ENCODE measurements at regions not wholly inside any gene's neighbourhood (a gene's known extent, or its start where the extent isn't known, plus 50 kb on each side); places are given as distances from the start of the nearest gene placed in this dataset.

DNA sequence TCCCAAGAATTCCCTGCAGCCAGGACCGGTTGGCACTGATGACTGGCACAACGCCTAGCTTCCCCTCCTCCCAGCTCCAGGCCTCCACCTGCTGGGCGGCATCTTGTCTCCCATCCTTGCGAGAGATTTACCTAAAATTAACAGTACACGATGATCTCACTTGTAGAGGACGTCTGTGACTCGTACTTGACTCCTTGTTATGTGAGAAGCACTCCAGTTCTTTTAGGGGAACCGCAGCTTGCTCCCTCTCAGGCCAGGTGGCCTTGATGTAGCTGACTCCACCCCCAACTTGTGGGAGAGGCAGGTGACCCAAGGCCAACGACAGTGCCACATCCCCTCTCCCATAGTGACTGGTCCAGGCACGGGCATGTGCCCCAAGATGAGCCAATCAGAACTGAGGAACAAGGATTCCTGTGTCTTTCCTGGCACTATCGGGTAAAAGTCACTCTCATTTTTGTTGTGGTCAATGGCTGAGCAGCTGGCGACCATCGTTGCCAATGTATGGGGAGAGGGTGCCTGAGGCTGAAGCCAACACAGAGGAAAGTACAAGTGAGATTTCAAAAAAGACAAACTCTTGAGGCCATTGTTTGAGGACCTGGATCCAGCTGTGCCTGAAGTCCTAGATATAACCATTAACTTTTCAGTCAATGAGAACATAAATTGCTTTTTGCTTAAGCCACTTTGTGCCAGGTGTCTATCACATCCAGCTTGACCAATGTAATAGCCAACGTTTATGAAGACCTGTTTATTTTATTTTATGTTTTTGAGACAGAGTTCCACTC is 208.7 kb downstream of the RBM19 start:
- Mint-ChIP-seq H3K36me3 (ENCODE audit: insufficient read depth in 1 of 3, low read depth in 3 of 3) (peaks cover 0 to 5% (median under 1%) of the 10 kb centered on the region in 3 experiments; a peak in 3 of 7 replicates), H3K27ac (no peak overlapping the region), H3K9me3 (peaks cover 0 to 1% of the 10 kb centered on the region in 2 experiments; a peak in 2 of 5 replicates), H3K4me3 (no peak overlapping the region), H3K27me3 (ENCODE audit: low read depth) (peaks cover 38% of the 10 kb centered on the region), H3K4me1 (peaks cover 13 to 14% of the 10 kb centered on the region in 2 experiments)
- Histone ChIP-seq H2BK120ac (ENCODE audit: low read depth, low read length, poor library complexity, severe bottlenecking) (no peak overlapping the region), H3K27me3 (ENCODE audit: insufficient read depth, low read length) (no peaks in the 10 kb centered on the region), H3K56ac (ENCODE audit: insufficient read length, low read depth, low read length) (no peak overlapping the region), H3K27ac (ENCODE audit: insufficient read length, low read depth, low read length) (no peak overlapping the region), H2BK5ac (ENCODE audit: insufficient read length, low read length) (no peak overlapping the region), H3K14ac (ENCODE audit: insufficient read depth, low read length) (no peak overlapping the region), H3K9me3 (ENCODE audit: control insufficient read depth, low read depth, low read length) (no peaks in the 10 kb centered on the region), H3K9ac (ENCODE audit: extremely low read depth, insufficient read length, low read length) (no peak overlapping the region), H2BK20ac (ENCODE audit: low read depth, low read length, poor library complexity, severe bottlenecking) (no peak overlapping the region), H2AFZ (ENCODE audit: low read length) (no peak overlapping the region), H3K79me1 (ENCODE audit: insufficient read depth, low read depth, low read length, poor library complexity, severe bottlenecking) (no peaks in the 10 kb centered on the region), H2AK5ac (ENCODE audit: insufficient read length, low read length) (no peak overlapping the region), H2BK12ac (ENCODE audit: insufficient read length, low read depth, low read length) (no peak overlapping the region), H4K91ac (ENCODE audit: insufficient read length, low read depth, low read length) (no peak overlapping the region), H3K4me1 (ENCODE audit: insufficient read depth, low read length) (no peaks in the 10 kb centered on the region), H3K79me2 (ENCODE audit: insufficient read depth, low read length) (no peaks in the 10 kb centered on the region), H3K4ac (ENCODE audit: low read depth, low read length) (no peak overlapping the region), H4K8ac (replicated peaks; ENCODE audit: insufficient read length, low read depth, low read length) (no peak overlapping the region), H2BK15ac (ENCODE audit: low read depth, low read length) (no peak overlapping the region), H3K18ac (ENCODE audit: insufficient read length, low read depth, low read length) (no peak overlapping the region), H3T11ph (ENCODE audit: low read length) (no peak overlapping the region), H4K5ac (ENCODE audit: insufficient read length, low read depth, low read length) (no peak overlapping the region), H3K23ac (ENCODE audit: insufficient read length, low read depth, low read length) (no peak overlapping the region), H3K23me2 (ENCODE audit: insufficient read length, low read depth, low read length, poor library complexity, severe bottlenecking) (no peaks in the 10 kb centered on the region), H4K20me1 (ENCODE audit: control insufficient read depth, insufficient read depth, insufficient read length) (no peaks in the 10 kb centered on the region), H3K4me2 (ENCODE audit: insufficient read depth, insufficient read length, low read length) (no peak overlapping the region)
- WGBS (ENCODE audit: extremely low coverage, insufficient read length, low lambda C conversion rate) = no CpG with 5 or more reads among the region's 14 CpGs
- peak; percentile 53 for DNase-seq
- TF ChIP-seq, protein P1, sequence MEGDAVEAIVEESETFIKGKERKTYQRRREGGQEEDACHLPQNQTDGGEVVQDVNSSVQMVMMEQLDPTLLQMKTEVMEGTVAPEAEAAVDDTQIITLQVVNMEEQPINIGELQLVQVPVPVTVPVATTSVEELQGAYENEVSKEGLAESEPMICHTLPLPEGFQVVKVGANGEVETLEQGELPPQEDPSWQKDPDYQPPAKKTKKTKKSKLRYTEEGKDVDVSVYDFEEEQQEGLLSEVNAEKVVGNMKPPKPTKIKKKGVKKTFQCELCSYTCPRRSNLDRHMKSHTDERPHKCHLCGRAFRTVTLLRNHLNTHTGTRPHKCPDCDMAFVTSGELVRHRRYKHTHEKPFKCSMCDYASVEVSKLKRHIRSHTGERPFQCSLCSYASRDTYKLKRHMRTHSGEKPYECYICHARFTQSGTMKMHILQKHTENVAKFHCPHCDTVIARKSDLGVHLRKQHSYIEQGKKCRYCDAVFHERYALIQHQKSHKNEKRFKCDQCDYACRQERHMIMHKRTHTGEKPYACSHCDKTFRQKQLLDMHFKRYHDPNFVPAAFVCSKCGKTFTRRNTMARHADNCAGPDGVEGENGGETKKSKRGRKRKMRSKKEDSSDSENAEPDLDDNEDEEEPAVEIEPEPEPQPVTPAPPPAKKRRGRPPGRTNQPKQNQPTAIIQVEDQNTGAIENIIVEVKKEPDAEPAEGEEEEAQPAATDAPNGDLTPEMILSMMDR (conservative IDR thresholded peaks at IDR 0.05) = peak; percentile 40; the same call in 2 of the 3 replicates

Measured in H9 (cell line).